Neural progenitor cell (in vitro differentiated cells): ENCODE measurements at regions not wholly inside any gene's neighbourhood (a gene's known extent, or its start where the extent isn't known, plus 50 kb on each side); places are given as distances from the start of the nearest gene placed in this dataset. TPM values are rescaled to one million over a fixed set of nuclear protein-coding genes. Genes with fewer than 3 reads are reported as not detected.
A peak's percentile ranks its signal among the peaks of the same experiment; 100 is the strongest.

ENCODE experiments used
- DNase-seq: peaks from one replicate; pipeline ENCODE4 v3.0.0-alpha.2; 2016; ENCODE audit warnings: low spot score
- H2AFZ ChIP-seq: fragments of 200-600 bp; sonication (generic); replicated peaks from 2 replicates; pipeline ENCODE4 v1.6.1; 2016; ENCODE audit warnings: antibody characterized with exemption
- H3F3A ChIP-seq: fragments of 200-600 bp; sonication (generic); 2 replicates; pipeline ENCODE4 v1.6.1; 2016; ENCODE audit warnings: antibody characterized with exemption, low read depth
- H3K27ac ChIP-seq: fragments of 200-600 bp; sonication (generic); 2 replicates; pipeline ENCODE4 v1.5.1; 2016; ENCODE audit warnings: mild to moderate bottlenecking
- H3K27me3 ChIP-seq: fragments of 200-600 bp; sonication (generic); 2 replicates; pipeline ENCODE4 v1.6.1; 2016; ENCODE audit warnings: mild to moderate bottlenecking, moderate library complexity
- H3K36me3 ChIP-seq: fragments of 200-600 bp; sonication (generic); 2 replicates; pipeline ENCODE4 v1.5.1; 2016
- H3K4me1 ChIP-seq: fragments of 200-600 bp; sonication (generic); 2 replicates; pipeline ENCODE4 v1.6.1; 2016; ENCODE audit warnings: mixed run types
- H3K4me2 ChIP-seq: fragments of 200-600 bp; sonication (generic); 2 replicates; pipeline ENCODE4 v1.6.1; 2016
- H3K4me3 ChIP-seq: fragments of 200-600 bp; sonication (generic); 2 replicates; pipeline ENCODE4 v1.5.1; 2016
- H3K79me2 ChIP-seq: fragments of 200-600 bp; sonication (generic); 2 replicates; pipeline ENCODE4 v1.6.1; 2016; ENCODE audit warnings: low read depth
- H3K9ac ChIP-seq: fragments of 200-600 bp; sonication (generic); 2 replicates; pipeline ENCODE4 v1.6.1; 2016
- H3K9me3 ChIP-seq: fragments of 200-600 bp; sonication (generic); 2 replicates; pipeline ENCODE4 v1.5.1; 2016; ENCODE audit warnings: low read depth
- H4K20me1 ChIP-seq: fragments of 200-600 bp; sonication (generic); 2 replicates; pipeline ENCODE4 v1.6.1; 2016; ENCODE audit warnings: low read depth
- H3K27ac Mint-ChIP-seq: 3 replicates; pipeline ENCODE4 v1.8.0; 2021; ENCODE audit warnings: mixed read lengths
- H3K27me3 Mint-ChIP-seq: 2 replicates; pipeline ENCODE4 v1.8.0; 2022; ENCODE audit warnings: low read depth, mild to moderate bottlenecking, inconsistent platforms, moderate library complexity, mixed read lengths; ENCODE audit not compliant: insufficient read depth
- H3K36me3 Mint-ChIP-seq: 3 replicates; pipeline ENCODE4 v1.8.0; 2021; ENCODE audit warnings: mixed read lengths
- H3K4me1 Mint-ChIP-seq: 3 replicates; pipeline ENCODE4 v1.8.0; 2021; ENCODE audit warnings: mixed read lengths
- H3K4me3 Mint-ChIP-seq: 3 replicates; pipeline ENCODE4 v1.8.0; 2021; ENCODE audit warnings: mild to moderate bottlenecking, moderate library complexity, mixed read lengths
- H3K9me3 Mint-ChIP-seq: 3 replicates; pipeline ENCODE4 v1.8.0; 2020; ENCODE audit warnings: mixed read lengths
- CTCF ChIP-seq: fragments of 200-600 bp; sonication (generic); IDR thresholded peaks from 2 replicates; pipeline ENCODE4 v1.5.1; 2017; ENCODE audit warnings: antibody characterized with exemption, mild to moderate bottlenecking
- EZH2 ChIP-seq: fragments of 200-600 bp; sonication (generic); IDR thresholded peaks from 2 replicates; pipeline ENCODE4 v1.6.1; 2017; ENCODE audit warnings: antibody characterized with exemption, mild to moderate bottlenecking, moderate library complexity
- EZH2phosphoT487 ChIP-seq: fragments of 200-600 bp; sonication (generic); IDR thresholded peaks from 2 replicates; pipeline ENCODE4 v1.6.1; 2017; ENCODE audit warnings: antibody characterized with exemption
- microRNA counts: library from miRNA; unstranded; fragments of <30 nt; microRNA quantifications from one replicate; lab custom pipeline; 2016
- microRNA-seq: library from miRNA; unstranded; fragments of <30 nt; microRNA quantifications from one replicate; pipeline ENCODE4, GENCODE V29; 2016
- small RNA-seq: library from RNA; depleted of rRNA; stranded (forward); fragments of <200 nt; gene quantifications from one replicate; pipeline ENCODE3, GENCODE V24; 2015

DNA sequence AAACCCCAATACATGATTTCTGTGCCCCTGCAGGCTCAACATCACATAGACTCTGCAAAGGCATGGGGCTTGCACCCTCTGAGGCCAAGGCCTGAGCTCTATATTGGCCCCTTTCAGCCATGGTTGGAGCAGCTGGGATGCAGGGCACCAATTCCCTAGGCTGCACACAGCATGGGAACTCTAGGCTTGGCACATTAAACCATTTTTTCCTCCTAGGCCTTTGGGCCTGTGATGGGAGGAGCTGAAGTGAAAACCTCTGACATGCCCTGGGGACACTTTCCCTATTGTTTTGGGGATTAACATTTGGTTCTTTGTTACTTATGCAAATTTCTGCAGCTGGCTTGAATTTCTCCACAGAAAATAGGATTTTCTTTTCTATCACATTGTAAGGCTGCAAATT is 1629.5 kb downstream of the OTOL1 start:
- Histone ChIP-seq H3K4me3 (no peak overlapping the region), H4K20me1 (no peaks in the 10 kb centered on the region), H3K36me3 (no peaks in the 10 kb centered on the region), H3K27me3 (no peaks in the 10 kb centered on the region), H3K9ac (no peak overlapping the region), H3K79me2 (no peaks in the 10 kb centered on the region), H3K4me2 (no peak overlapping the region), H2AFZ (no peak overlapping the region), H3K27ac (no peak overlapping the region), H3K4me1 (no peaks in the 10 kb centered on the region), H3F3A (no peaks in the 10 kb centered on the region), H3K9me3 (no peaks in the 10 kb centered on the region)
- Mint-ChIP-seq H3K4me3 (no peak overlapping the region), H3K27ac (no peak overlapping the region), H3K27me3 (no peaks in the 10 kb centered on the region), H3K9me3 (peaks cover 44% of the 10 kb centered on the region), H3K4me1 (no peaks in the 10 kb centered on the region), H3K36me3 (peaks cover 3% of the 10 kb centered on the region)
- TF ChIP-seq EZH2 (no peak), CTCF (no peak), EZH2phosphoT487 (no peak)
- no peak for DNase-seq

MicroRNAs in the stretch of these regions (microRNA counts, 767-probe panel; counts per million panel counts)
- 460 counts per million, percentile 90 among the panel's probes with 10 or more counts for microRNA hsa-miR-1263 (lab: Ali Mortazavi, UCI)

Small RNA genes in the stretch of these regions (microRNA-seq; reads per million reads assigned to microRNA genes)
- not detected for gene MIR1263

Small RNA genes in the stretch of these regions (small RNA-seq; reads per million reads assigned to genes)
- gene MIR1263 (not detected), gene RNU7-82P (not detected)
